ENCODE measurements at regions not wholly inside any gene's neighbourhood (a gene's known extent, or its start where the extent isn't known, plus 50 kb on each side); places are given as distances from the start of the nearest gene placed in this dataset.

- Mint-ChIP-seq H3K27ac (no peak overlapping the region), H3K4me3 (no peak overlapping the region), H3K9me3 (no peaks in the 10 kb centered on the region), H3K4me1 (no peaks in the 10 kb centered on the region), H3K27me3 (no peaks in the 10 kb centered on the region), H3K36me3 (ENCODE audit: low read depth) (no peaks in the 10 kb centered on the region)
- DNase-seq = no peak
- POLR2A ChIA-PET = no interaction called here
- ATAC-seq (ENCODE audit: low read depth) = no peak
- no peak for TF ChIP-seq CTCF (IDR thresholded peaks at IDR 0.05)
- CTCF ChIA-PET = no interaction called here
- intact Hi-C loops (cut with micrococcal nuclease) = no loop called here
These were observed 183.9 kb downstream of the CTTN start for GRCh38 chr11:70581991-70582885.

- no peaks in the 10 kb centered on the region for H3K36me3 Mint-ChIP-seq (ENCODE audit: low read depth)
- H3K4me3 Mint-ChIP-seq = no peak overlapping the region
- POLR2A ChIA-PET = no interaction called here
- no peaks in the 10 kb centered on the region for H3K9me3 Mint-ChIP-seq
- CTCF ChIA-PET = no interaction called here
- no peak for DNase-seq
- TF ChIP-seq CTCF (IDR thresholded peaks at IDR 0.05) = no peak
- H3K27ac Mint-ChIP-seq = no peak overlapping the region
- no peaks in the 10 kb centered on the region for H3K4me1 Mint-ChIP-seq
- no peak for ATAC-seq (ENCODE audit: low read depth)
- no peaks in the 10 kb centered on the region for H3K27me3 Mint-ChIP-seq
- intact Hi-C loops (cut with micrococcal nuclease) = no loop called here
These were observed 184.7 kb downstream of the CTTN start for GRCh38 chr11:70582886-70583641.

- ChIA-PET POLR2A (no interaction called here), CTCF (no interaction called here)
- no peaks in the 10 kb centered on the region for H3K9me3 Mint-ChIP-seq
- no peak for TF ChIP-seq CTCF (IDR thresholded peaks at IDR 0.05)
- intact Hi-C loops (cut with micrococcal nuclease) = no loop called here
- DNase-seq (no peak), ATAC-seq (ENCODE audit: low read depth) (no peak)
- no peak overlapping the region for H3K4me3 Mint-ChIP-seq
- no peak overlapping the region for H3K27ac Mint-ChIP-seq
- H3K4me1 Mint-ChIP-seq = no peaks in the 10 kb centered on the region
- no peaks in the 10 kb centered on the region for H3K27me3 Mint-ChIP-seq
- no peaks in the 10 kb centered on the region for H3K36me3 Mint-ChIP-seq (ENCODE audit: low read depth)
These were observed 185.5 kb downstream of the CTTN start for GRCh38 chr11:70583781-70584218.

- H3K27me3 Mint-ChIP-seq = peaks cover 2% of the 10 kb centered on the region
- H3K36me3 Mint-ChIP-seq (ENCODE audit: low read depth) = no peaks in the 10 kb centered on the region
- ATAC-seq (ENCODE audit: low read depth) = no peak
- no peak overlapping the region for H3K27ac Mint-ChIP-seq
- POLR2A ChIA-PET = interaction anchor here (0.6 kb wide), 1 partner anchor 133 kb away, joined by 3 read pairs; no protein-coding TSS in a partner anchor
- no peaks in the 10 kb centered on the region for H3K9me3 Mint-ChIP-seq
- TF ChIP-seq CTCF (IDR thresholded peaks at IDR 0.05) = no peak
- CTCF ChIA-PET = no interaction called here
- intact Hi-C loops (cut with micrococcal nuclease) = no loop called here
- no peak for DNase-seq
- no peak overlapping the region for H3K4me3 Mint-ChIP-seq
- no peaks in the 10 kb centered on the region for H3K4me1 Mint-ChIP-seq
These were observed 186.3 kb downstream of the CTTN start for GRCh38 chr11:70584498-70585235.

- H3K4me3 Mint-ChIP-seq = no peak overlapping the region
- DNase-seq = no peak
- H3K36me3 Mint-ChIP-seq (ENCODE audit: low read depth) = no peaks in the 10 kb centered on the region
- H3K27me3 Mint-ChIP-seq = peaks cover 2% of the 10 kb centered on the region
- intact Hi-C loops (cut with micrococcal nuclease) = no loop called here
- POLR2A ChIA-PET = no interaction called here
- H3K9me3 Mint-ChIP-seq = no peaks in the 10 kb centered on the region
- CTCF ChIA-PET = no interaction called here
- H3K27ac Mint-ChIP-seq = no peak overlapping the region
- H3K4me1 Mint-ChIP-seq = no peaks in the 10 kb centered on the region
- ATAC-seq (ENCODE audit: low read depth) = no peak
- TF ChIP-seq CTCF (IDR thresholded peaks at IDR 0.05) = no peak
These were observed 186.9 kb downstream of the CTTN start for GRCh38 chr11:70585236-70585545.
